ENCODE measurements at regions not wholly inside any gene's neighbourhood (a gene's known extent, or its start where the extent isn't known, plus 50 kb on each side); places are given as distances from the start of the nearest gene placed in this dataset.

GRCh38 chr6:158868890-158869825, 50.0 kb upstream of the EZR start:
- POLR2A ChIA-PET, result interaction anchor here (1.1 kb wide), 2 partner anchors 50 to 130 kb away, joined by 3 to 5 read pairs; partner anchors contain the start of genes EZR and RSPH3
- peaks cover 8% of the 10 kb centered on the region for H3F3A ChIP-seq (replicated peaks; ENCODE audit: insufficient read depth)
- peaks cover 0 to 8% of the 10 kb centered on the region in 2 experiments; a peak in 1 of 4 replicates for H3K4me1 ChIP-seq (ENCODE audit: control insufficient read depth in 1 of 2, insufficient read depth in 2 of 2, low read depth in 1 of 2, low read length in 1 of 2)
- H3K9me2 ChIP-seq, result no peaks in the 10 kb centered on the region
- peak overlapping the region; percentile 66 for H3K4me2 ChIP-seq
- H3K27me3 ChIP-seq (ENCODE audit: insufficient read depth), result no peaks in the 10 kb centered on the region
- H4K20me1 ChIP-seq (ENCODE audit: insufficient read depth), result no peaks in the 10 kb centered on the region
- peak overlapping the region; percentile 95 for H2AFZ ChIP-seq (ENCODE audit: low read depth)
- no peaks in the 10 kb centered on the region for H3K79me2 ChIP-seq (ENCODE audit: insufficient read depth)
- 62% methylated on average over 27 of the region's 45 CpGs for WGBS (ENCODE audit: low lambda C conversion rate)
- TF ChIP-seq CHD2 (IDR thresholded peaks at IDR 0.05; ENCODE audit: low read length, partially characterized antibody) (peak; percentile 26), MXI1 (IDR thresholded peaks at IDR 0.05; ENCODE audit: low read depth, low read length) (0 out of 2 replicates have a peak, but pooled peaks have one; percentile 20), FOSL2 (IDR thresholded peaks at IDR 0.05; ENCODE audit: borderline replicate concordance, low read depth) (no peak), EZH2phosphoT487 (IDR thresholded peaks at IDR 0.05; ENCODE audit: borderline replicate concordance, low read depth) (no peak), USF1 (IDR thresholded peaks at IDR 0.05; ENCODE audit: borderline replicate concordance, low read depth) (no peak), CTCF (IDR thresholded peaks at IDR 0.05) (no peak), FOXM1 (IDR thresholded peaks at IDR 0.05; ENCODE audit: low read depth) (no peak), USF2 (IDR thresholded peaks at IDR 0.05; ENCODE audit: borderline replicate concordance, low read depth, low read length) (no peak), NRF1 (IDR thresholded peaks at IDR 0.05; ENCODE audit: low read depth, low read length) (0 out of 2 replicates have a peak, but pooled peaks have one; percentile 15), YY1 (IDR thresholded peaks at IDR 0.05; ENCODE audit: low read depth) (no peak), ZBTB33 (IDR thresholded peaks at IDR 0.05; ENCODE audit: borderline replicate concordance, low read depth) (no peak), RCOR1 (IDR thresholded peaks at IDR 0.05; ENCODE audit: low read length) (no peak)
- H3K9ac ChIP-seq, result no peak overlapping the region
- CTCF ChIA-PET, result interaction anchor here (0.8 to 1.9 kb wide), 3 partner anchors 62 to 165 kb away, joined by 3 to 6 read pairs (median 3); no protein-coding TSS in a partner anchor
- H3K27ac ChIP-seq (ENCODE audit: low read depth in 2 of 2, low read length in 1 of 2), result no peak overlapping the region
- DNase-seq, result peak; percentile 96
- no peaks in the 10 kb centered on the region for H3K36me3 ChIP-seq (replicated peaks in 1 of 2; ENCODE audit: control insufficient read depth in 1 of 2, insufficient read depth in 2 of 2, low read length in 1 of 2)
- H3K4me3 ChIP-seq (ENCODE audit: low read depth in 2 of 2, low read length in 1 of 2), result peak overlapping the region; percentile 54 to 56
- no peaks in the 10 kb centered on the region for H3K9me3 ChIP-seq
